HepG2 (cell line): ENCODE measurements at regions not wholly inside any gene's neighbourhood (a gene's known extent, or its start where the extent isn't known, plus 50 kb on each side); places are given as distances from the start of the nearest gene placed in this dataset.

Experiments
- ATAC-seq: fragments of 200-7000 bp; cut with Tn5 transposase; 3 replicates; pipeline ENCODE4 v1.9.1; 2020; ENCODE audit warnings: mild to moderate bottlenecking, moderate library complexity
- BruUV-seq: library from RNA; stranded (reverse); fragments of 400-500 nt; replicated peaks from 2 replicates; lab custom pipeline; 2021; lab: Mats Ljungman, UMichigan
- CTCF ChIA-PET: fragments of 300-600 bp; formaldehyde crosslinking; extraction: SDS; loops from one replicate; lab custom pipeline; 2021; ENCODE audit warnings: low total read pairs, inconsistent platforms, low intra/inter-chr PET ratio; lab: Yijun Ruan, JAX
- POLR2A ChIA-PET: fragments of 350-600 bp; sonication (Branson Sonifier 250); formaldehyde crosslinking; loops from one replicate; lab custom pipeline; 2020; ENCODE audit warnings: antibody characterized with exemption, inconsistent platforms; lab: Yijun Ruan, JAX
- DNase-seq: peaks from one replicate; pipeline ENCODE4 v3.0.0-alpha.2; 2015; ENCODE audit warnings: low spot score
- FAIRE-seq: peaks from 3 replicates; lab custom pipeline; 2011; peaks lifted over from hg19 to GRCh38; lab: Jason Lieb, UNC
- H2AFZ ChIP-seq: one replicate; pipeline ENCODE4 v1.6.1; 2011; ENCODE audit warnings: low read length, inconsistent platforms
- H3K27ac ChIP-seq: fragments of 300-600 bp; 3 replicates; pipeline ENCODE4 v1.8.0; 2011; ENCODE audit warnings: mixed run types, mild to moderate bottlenecking, mixed read lengths, low read length, inconsistent platforms; ENCODE audit not compliant: insufficient read depth; ENCODE audit errors: extremely low read length
- H3K27me3 ChIP-seq, 2 experiments: fragments of 200-600 bp in 1 of 2; 2 replicates in 1 of 2; 3 replicates in 1 of 2; pipeline versions ENCODE4 v1.6.0 to v1.8.0; 2011; ENCODE audit warnings: low read length in 2 of 2, mild to moderate bottlenecking in 2 of 2, moderate library complexity in 2 of 2, inconsistent platforms in 1 of 2; ENCODE audit not compliant: insufficient read depth in 2 of 2, control insufficient read depth in 1 of 2
- H3K36me3 ChIP-seq, 2 experiments: fragments of 200-600 bp in 1 of 2; replicated peaks in 1 of 2; 2 replicates in 1 of 2; 3 replicates in 1 of 2; pipeline versions ENCODE4 v1.5.1 to v1.8.0; 2011; ENCODE audit warnings: low read length in 2 of 2, inconsistent platforms in 1 of 2; ENCODE audit not compliant: insufficient read depth in 2 of 2, control insufficient read depth in 1 of 2
- H3K4me1 ChIP-seq: 2 replicates; pipeline ENCODE4 v1.5.1; 2012; ENCODE audit warnings: low read length, inconsistent platforms; ENCODE audit not compliant: insufficient read depth
- H3K4me2 ChIP-seq: 2 replicates; pipeline ENCODE4 v1.6.0; 2011; ENCODE audit warnings: low read depth, low read length, inconsistent platforms
- H3K4me3 ChIP-seq, 3 experiments: fragments of 200-600 bp in 1 of 3; sonication (generic), shearing (Covaris generic) in 1 of 3; replicated peaks in 1 of 3; 2 replicates each; pipeline ENCODE4 v1.5.1; 2011 to 2016; ENCODE audit warnings: low read length in 3 of 3, inconsistent platforms in 2 of 3, low read depth in 2 of 3, mild to moderate bottlenecking in 2 of 3, control low read depth in 1 of 3, mixed read lengths in 1 of 3; ENCODE audit not compliant: insufficient read depth in 1 of 3
- H3K79me2 ChIP-seq: one replicate; pipeline ENCODE4 v1.6.1; 2011; ENCODE audit warnings: low read length, inconsistent platforms; ENCODE audit not compliant: insufficient read depth
- H3K9ac ChIP-seq: 2 replicates; pipeline ENCODE4 v1.6.0; 2011; ENCODE audit warnings: mild to moderate bottlenecking, low read depth, low read length, inconsistent platforms; ENCODE audit not compliant: insufficient read depth
- H3K9me3 ChIP-seq: 2 replicates; pipeline ENCODE4 v1.5.1; 2012; ENCODE audit warnings: mild to moderate bottlenecking, low read length
- H4K20me1 ChIP-seq: 2 replicates; pipeline ENCODE4 v1.6.0; 2011; ENCODE audit warnings: inconsistent platforms, mild to moderate bottlenecking, low read length, moderate library complexity; ENCODE audit not compliant: insufficient read depth
- ARNT ChIP-seq: fragments of 450-650 bp; IDR thresholded peaks from 2 replicates; pipeline ENCODE4 v1.6.1; 2017
- MAFK ChIP-seq, 2 experiments: IDR thresholded peaks in 1 of 2; conservative IDR thresholded peaks in 1 of 2; 2 replicates each; pipeline ENCODE4 v1.6.1; 2011; ENCODE audit warnings: improper control_type of control experiment in 2 of 2, low read length in 2 of 2
- ZNF121 ChIP-seq: sonication (generic); formaldehyde crosslinking; IDR thresholded peaks from 2 replicates; pipeline ENCODE4 v1.5.0; 2020; ENCODE audit warnings: mild to moderate bottlenecking, missing genetic modification reagents
- ZNF138 ChIP-seq: sonication (generic); formaldehyde crosslinking; IDR thresholded peaks from 2 replicates; pipeline ENCODE4 v1.5.0; 2020; ENCODE audit warnings: mild to moderate bottlenecking, low read depth, missing genetic modification reagents
- ZNF33B ChIP-seq: sonication (generic); formaldehyde crosslinking; IDR thresholded peaks from 2 replicates; pipeline ENCODE4 v1.5.1; 2020; ENCODE audit warnings: mild to moderate bottlenecking, missing genetic modification reagents
- WGBS: methylation state at CpG from one replicate; pipeline ENCODE4 v1.1.6; 2017; ENCODE audit warnings: low lambda C conversion rate; 5-methylcytosine and 5-hydroxymethylcytosine counted together
- in situ Hi-C: cut with HindIII; loops from 2 replicates; pipeline ENCODE4 v1.10.0; 2017; ENCODE audit warnings: low pct_unique_long_range_greater_than_20kb; ENCODE audit not compliant: extremely low pct_ligation_motif_present
- intact Hi-C: fragments of 100-400 bp; cut with micrococcal nuclease; formaldehyde crosslinking; loops from one replicate; pipeline ENCODE4 v1.10.0; 2022; ENCODE audit not compliant: unreplicated experiment
- TF ChIP-seq, protein P1 (sequence below): sonication (generic); formaldehyde crosslinking; IDR thresholded peaks from 2 replicates; pipeline ENCODE4 v1.5.0; 2020; ENCODE audit warnings: missing genetic modification reagents, mild to moderate bottlenecking, borderline replicate concordance
- TF ChIP-seq, protein P2 (sequence below): sonication (generic); formaldehyde crosslinking; IDR thresholded peaks from 2 replicates; pipeline ENCODE4 v1.4.0; 2020; ENCODE audit warnings: missing genetic modification reagents

DNA sequence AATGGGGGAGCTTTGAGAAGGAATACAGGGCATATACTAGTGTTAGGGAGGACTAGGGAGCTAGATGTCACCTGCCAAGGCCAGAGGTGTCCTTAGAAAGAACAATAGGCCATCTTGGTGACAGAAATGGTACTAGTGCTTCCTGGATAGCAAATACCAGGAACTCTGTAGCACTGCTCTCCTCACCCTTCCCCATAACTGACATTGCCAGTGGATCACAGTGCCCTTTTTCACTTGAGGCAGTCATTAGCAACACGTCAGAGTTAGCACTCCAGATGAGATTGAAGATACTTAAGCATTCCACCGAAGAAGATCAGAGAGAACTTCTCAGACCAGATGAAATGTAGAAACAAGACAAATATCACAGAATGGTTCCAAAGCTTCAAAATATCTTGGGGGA lies 103.1 kb upstream of the PDZRN3 start:
- H3K9me3 ChIP-seq = no peaks in the 10 kb centered on the region
- DNase-seq (no peak), FAIRE-seq (no peak)
- H3K4me3 ChIP-seq = no peak overlapping the region
- H3K36me3 ChIP-seq = no peaks in the 10 kb centered on the region
- POLR2A ChIA-PET = no interaction called here
- in situ Hi-C loops = no loop called here
- H3K4me2 ChIP-seq = no peak overlapping the region
- TF ChIP-seq ZNF33B (CRISPR knock-in tag) = no peak
- no peak for TF ChIP-seq MAFK (conservative IDR thresholded peaks at IDR 0.05 in 1 of 2, IDR thresholded peaks at IDR 0.05 in 1 of 2; ENCODE audit: low read length in 2 of 2)
- TF ChIP-seq ARNT = no peak
- TF ChIP-seq, protein P1, sequence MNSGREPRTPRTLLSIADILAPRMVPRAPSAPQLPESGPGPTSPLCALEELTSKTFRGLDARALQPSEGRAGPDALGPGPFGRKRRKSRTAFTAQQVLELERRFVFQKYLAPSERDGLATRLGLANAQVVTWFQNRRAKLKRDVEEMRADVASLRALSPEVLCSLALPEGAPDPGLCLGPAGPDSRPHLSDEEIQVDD = no peak
- no peak for TF ChIP-seq ZNF121
- TF ChIP-seq, protein P2, sequence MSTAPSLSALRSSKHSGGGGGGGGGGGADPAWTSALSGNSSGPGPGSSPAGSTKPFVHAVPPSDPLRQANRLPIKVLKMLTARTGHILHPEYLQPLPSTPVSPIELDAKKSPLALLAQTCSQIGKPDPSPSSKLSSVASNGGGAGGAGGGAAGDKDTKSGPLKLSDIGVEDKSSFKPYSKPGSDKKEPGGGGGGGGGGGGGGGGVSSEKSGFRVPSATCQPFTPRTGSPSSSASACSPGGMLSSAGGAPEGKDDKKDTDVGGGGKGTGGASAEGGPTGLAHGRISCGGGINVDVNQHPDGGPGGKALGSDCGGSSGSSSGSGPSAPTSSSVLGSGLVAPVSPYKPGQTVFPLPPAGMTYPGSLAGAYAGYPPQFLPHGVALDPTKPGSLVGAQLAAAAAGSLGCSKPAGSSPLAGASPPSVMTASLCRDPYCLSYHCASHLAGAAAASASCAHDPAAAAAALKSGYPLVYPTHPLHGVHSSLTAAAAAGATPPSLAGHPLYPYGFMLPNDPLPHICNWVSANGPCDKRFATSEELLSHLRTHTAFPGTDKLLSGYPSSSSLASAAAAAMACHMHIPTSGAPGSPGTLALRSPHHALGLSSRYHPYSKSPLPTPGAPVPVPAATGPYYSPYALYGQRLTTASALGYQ (CRISPR knock-in tag) = no peak
- no peak for TF ChIP-seq ZNF138 (CRISPR knock-in tag)
- TF ChIP-seq, all 625 proteins: peak for 0
- no peaks in the 10 kb centered on the region for H3K79me2 ChIP-seq
- CTCF ChIA-PET = no interaction called here
- no peaks in the 10 kb centered on the region for H3K4me1 ChIP-seq
- 0% methylated on average over 2 of the region's 2 CpGs for WGBS
- H2AFZ ChIP-seq = no peak overlapping the region
- no peak overlapping the region for H3K27ac ChIP-seq
- no peaks in the 10 kb centered on the region for H3K27me3 ChIP-seq
- intact Hi-C loops = loop anchor here (5.0 kb wide), 1 partner anchor 636 kb away; no protein-coding TSS in a partner anchor
- no peaks in the 10 kb centered on the region for H4K20me1 ChIP-seq
- no peak for ATAC-seq
- no TSS peak for BruUV-seq
- H3K9ac ChIP-seq = no peak overlapping the region
